Stimulated activated CD4-positive, alpha-beta T cell treated with anti-CD3 and anti-CD28 coated beads, Interleukin-15, amount 100 ng/mL, for 24 hours (primary cell): ENCODE measurements at regions not wholly inside any gene's neighbourhood (a gene's known extent, or its start where the extent isn't known, plus 50 kb on each side); places are given as distances from the start of the nearest gene placed in this dataset.
"Not testable (repeated sequence)": the region's sequence is repeated elsewhere in the genome, so short reads cannot be mapped to it uniquely, and the experiment has no call there.

Experiments used
- DNase-seq: peaks from one replicate; pipeline ENCODE4 v3.0.0-alpha.2; 2020

- DNase-seq = not testable (repeated sequence)
Measured at GRCh38 chr7:76971201-76971600, 61.0 kb downstream of the SPDYE17 start.

- not testable (repeated sequence) for DNase-seq
Measured at GRCh38 chr7:76969892-76970291, 62.3 kb downstream of the SPDYE17 start.

DNA sequence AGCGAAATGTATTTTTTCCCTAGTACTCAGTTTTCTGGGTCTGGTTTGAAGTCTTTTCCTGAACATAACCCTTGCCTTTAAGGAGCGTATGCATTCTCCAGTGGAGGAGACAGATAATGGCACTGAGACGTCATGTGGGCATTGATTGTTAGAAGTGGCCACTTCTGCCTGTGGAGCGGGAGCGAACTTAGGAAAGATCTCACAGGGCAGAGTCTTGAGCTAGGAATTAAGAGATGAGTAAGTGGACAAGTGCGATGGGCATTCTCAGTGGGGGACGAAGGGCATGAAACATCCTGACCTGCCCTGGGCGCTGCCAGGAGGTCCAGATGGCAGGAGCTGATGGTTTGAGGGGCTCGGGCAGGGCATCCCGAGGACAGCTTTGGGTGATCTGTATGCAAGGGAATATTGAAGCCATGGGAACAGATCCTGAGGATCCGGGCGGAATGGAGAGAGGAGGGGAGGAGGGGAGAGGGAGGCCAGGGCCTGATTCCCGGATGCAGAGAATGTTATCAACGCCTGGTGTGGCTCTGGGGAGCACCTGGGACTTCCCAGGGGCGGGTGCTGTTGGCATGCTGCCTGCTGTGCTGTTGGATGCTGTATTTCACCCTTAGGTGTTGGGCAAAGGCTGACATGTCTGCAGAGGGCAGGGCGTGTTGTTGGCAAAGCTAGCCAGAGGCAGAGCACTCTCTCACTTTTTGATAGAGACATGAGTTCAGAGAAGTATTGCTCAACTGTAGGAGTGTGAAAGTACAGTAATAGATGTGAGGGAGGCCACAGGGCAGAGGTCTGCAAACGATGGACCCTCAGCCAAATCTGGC lies 66.2 kb downstream of the SPDYE17 start:
- DNase-seq = not testable (repeated sequence)

- not testable (repeated sequence) for DNase-seq
Measured at GRCh38 chr7:76964050-76964449, 68.1 kb downstream of the SPDYE17 start.

GRCh38 chr7:76963061-76963460 lies 69.1 kb downstream of the SPDYE17 start:
- not testable (repeated sequence) for DNase-seq

- not testable (repeated sequence) for DNase-seq
Measured at GRCh38 chr7:76960400-76960986, 71.7 kb downstream of the SPDYE17 start.

- peak; percentile 20 for DNase-seq
Measured at GRCh38 chr7:76959573-76960399, 72.4 kb downstream of the SPDYE17 start.

- not testable (repeated sequence) for DNase-seq
Measured at GRCh38 chr7:76956531-76956930, 75.6 kb downstream of the SPDYE17 start.

DNA sequence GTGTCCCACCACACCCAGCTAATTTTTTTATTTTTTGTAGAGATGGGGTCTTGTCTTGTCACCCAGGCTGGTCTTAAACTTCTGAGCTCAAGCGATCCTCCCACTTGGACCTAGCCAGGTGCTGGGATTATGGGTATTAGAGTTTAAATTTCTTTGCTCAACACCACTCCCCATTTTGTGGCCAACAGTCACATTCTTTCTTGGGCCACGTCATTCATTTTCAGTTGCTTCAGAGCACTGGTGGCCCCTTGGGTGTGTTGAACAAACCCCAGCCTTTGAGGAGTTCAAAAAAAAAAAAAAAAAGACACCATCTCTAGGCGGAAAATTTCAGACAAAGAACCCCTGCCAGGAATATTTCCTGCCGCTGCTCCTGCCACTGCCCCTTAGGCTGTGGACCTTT lies 77.0 kb downstream of the SPDYE17 start:
- DNase-seq = not testable (repeated sequence)

GRCh38 chr7:76944603-76945002 lies 87.6 kb downstream of the SPDYE17 start:
- DNase-seq = not testable (repeated sequence)

GRCh38 chr7:76941809-76942765 lies 90.1 kb downstream of the SPDYE17 start:
- DNase-seq = not testable (repeated sequence)

GRCh38 chr7:76937781-76938180 lies 94.4 kb downstream of the SPDYE17 start:
- not testable (repeated sequence) for DNase-seq

DNA sequence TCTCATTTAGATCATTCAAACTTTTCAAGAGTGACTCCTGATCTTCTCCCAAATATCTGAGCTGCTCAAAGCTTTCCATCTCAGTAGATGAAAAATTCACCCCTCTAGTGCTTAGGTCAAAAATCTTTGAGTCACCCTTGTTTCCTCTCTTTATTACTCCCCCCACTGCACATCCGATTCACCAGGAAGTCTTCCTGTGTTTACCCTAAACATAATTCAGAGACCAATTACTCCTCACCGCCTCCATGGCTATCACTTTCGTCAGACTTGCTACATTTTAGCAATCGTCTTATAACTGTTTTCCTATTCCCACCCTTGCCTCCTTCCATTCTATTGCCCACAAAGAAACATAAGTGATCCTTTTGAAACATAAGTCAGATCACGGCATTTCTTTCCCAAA lies 94.8 kb downstream of the SPDYE17 start:
- not testable (repeated sequence) for DNase-seq

GRCh38 chr7:76936346-76936745 lies 95.8 kb downstream of the SPDYE17 start:
- DNase-seq = not testable (repeated sequence)

- not testable (repeated sequence) for DNase-seq
Measured at GRCh38 chr7:76934711-76935110, 97.5 kb downstream of the SPDYE17 start.

- DNase-seq = not testable (repeated sequence)
Measured at GRCh38 chr7:76932957-76933356, 99.2 kb downstream of the SPDYE17 start.

DNA sequence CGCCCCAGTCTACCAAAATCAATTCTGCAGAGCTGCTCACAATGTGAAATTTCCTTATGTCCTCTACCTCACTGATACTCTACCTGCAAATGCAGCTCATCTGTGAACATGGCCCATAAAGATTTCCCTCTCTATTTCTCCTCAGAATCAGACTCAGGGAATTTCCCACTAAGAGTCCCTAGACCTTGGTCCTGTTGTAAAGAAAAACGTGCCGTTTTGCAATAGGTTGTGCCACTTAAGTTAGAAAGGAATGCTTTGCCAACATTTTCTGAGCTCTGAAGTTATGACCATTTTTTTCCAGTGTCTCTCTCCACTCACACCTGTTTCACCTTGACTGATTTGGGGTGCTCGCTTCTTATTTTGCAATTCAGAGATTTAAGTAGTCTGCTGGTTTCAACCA lies 100.7 kb downstream of the SPDYE17 start:
- not testable (repeated sequence) for DNase-seq

GRCh38 chr7:76930416-76930815 lies 101.7 kb downstream of the SPDYE17 start:
- DNase-seq = not testable (repeated sequence)

- not testable (repeated sequence) for DNase-seq
Measured at GRCh38 chr7:76928751-76929150, 103.4 kb downstream of the SPDYE17 start.

- DNase-seq = not testable (repeated sequence)
Measured at GRCh38 chr7:76927741-76928393, 104.3 kb downstream of the SPDYE17 start.

- not testable (repeated sequence) for DNase-seq
Measured at GRCh38 chr7:76926416-76926815, 105.7 kb downstream of the SPDYE17 start.
